SK-N-SH treated with all-trans-retinoic acid at 6 μM for 48 hours (cell line): ENCODE measurements at regions not wholly inside any gene's neighbourhood (a gene's known extent, or its start where the extent isn't known, plus 50 kb on each side); places are given as distances from the start of the nearest gene placed in this dataset.

ENCODE experiments used
- GLIS3 ChIP-seq: fragments of 250-450 bp; sonication (Bioruptor Pico); IDR thresholded peaks from 2 replicates; pipeline ENCODE4 v1.5.0; 2020; ENCODE audit warnings: mild to moderate bottlenecking, moderate library complexity
- ISL1 ChIP-seq: fragments of 250-450 bp; sonication (Bioruptor Pico); IDR thresholded peaks from 2 replicates; pipeline ENCODE4 v2.1.2; 2022; ENCODE audit warnings: mild to moderate bottlenecking, moderate library complexity
- OSR1 ChIP-seq: fragments of 250-450 bp; sonication (Bioruptor Pico); IDR thresholded peaks from 2 replicates; pipeline ENCODE4 v1.8.0; 2022; ENCODE audit warnings: moderate library complexity, mild to moderate bottlenecking, inconsistent platforms
- RARB ChIP-seq: fragments of 250-450 bp; sonication (Bioruptor Pico); IDR thresholded peaks from 2 replicates; pipeline ENCODE4 v1.8.0; 2021; ENCODE audit warnings: mild to moderate bottlenecking, moderate library complexity
- SNAI2 ChIP-seq: fragments of 250-450 bp; sonication (Bioruptor Pico); IDR thresholded peaks from 2 replicates; pipeline ENCODE4 v1.5.0; 2020; ENCODE audit warnings: mild to moderate bottlenecking, moderate library complexity
- TCF4 ChIP-seq: fragments of 250-450 bp; sonication (Bioruptor Pico); IDR thresholded peaks from 2 replicates; pipeline ENCODE4 v1.8.0; 2021; ENCODE audit warnings: mild to moderate bottlenecking, moderate library complexity, borderline replicate concordance
- ZC3H10 ChIP-seq: fragments of 250-450 bp; sonication (Bioruptor Pico); IDR thresholded peaks from 2 replicates; pipeline ENCODE4 v1.5.1; 2021; ENCODE audit warnings: mild to moderate bottlenecking, moderate library complexity
- ZFP3 ChIP-seq: fragments of 250-450 bp; sonication (Bioruptor Pico); IDR thresholded peaks from 2 replicates; pipeline ENCODE4 v1.5.0; 2020; ENCODE audit warnings: mild to moderate bottlenecking, moderate library complexity
- ZFP30 ChIP-seq: fragments of 450-650 bp; formaldehyde crosslinking; IDR thresholded peaks from 2 replicates; pipeline ENCODE4 v1.5.0; 2022; ENCODE audit warnings: mild to moderate bottlenecking, moderate library complexity
- ZNF565 ChIP-seq: fragments of 450-650 bp; formaldehyde crosslinking; conservative IDR thresholded peaks from 2 replicates; pipeline ENCODE4 v1.5.0; 2020; ENCODE audit warnings: low read depth, mild to moderate bottlenecking, moderate library complexity
- ZNF70 ChIP-seq: fragments of 450-650 bp; formaldehyde crosslinking; IDR thresholded peaks from 2 replicates; pipeline ENCODE4 v1.5.0; 2020; ENCODE audit warnings: mild to moderate bottlenecking, moderate library complexity
- TF ChIP-seq, protein P1 (sequence below): fragments of 250-450 bp; sonication (Bioruptor Pico); IDR thresholded peaks from 2 replicates; pipeline ENCODE4 v1.5.1; 2021; ENCODE audit warnings: mild to moderate bottlenecking, moderate library complexity
- TF ChIP-seq, protein P2 (sequence below): fragments of 250-450 bp; sonication (Bioruptor Pico); IDR thresholded peaks from 2 replicates; pipeline ENCODE4 v1.8.0; 2020; ENCODE audit warnings: mild to moderate bottlenecking, moderate library complexity, borderline replicate concordance
- TF ChIP-seq, protein P3 (sequence below): fragments of 250-450 bp; sonication (Bioruptor Pico); IDR thresholded peaks from 2 replicates; pipeline ENCODE4 v1.5.1; 2020; ENCODE audit warnings: low read depth, mild to moderate bottlenecking, moderate library complexity

DNA sequence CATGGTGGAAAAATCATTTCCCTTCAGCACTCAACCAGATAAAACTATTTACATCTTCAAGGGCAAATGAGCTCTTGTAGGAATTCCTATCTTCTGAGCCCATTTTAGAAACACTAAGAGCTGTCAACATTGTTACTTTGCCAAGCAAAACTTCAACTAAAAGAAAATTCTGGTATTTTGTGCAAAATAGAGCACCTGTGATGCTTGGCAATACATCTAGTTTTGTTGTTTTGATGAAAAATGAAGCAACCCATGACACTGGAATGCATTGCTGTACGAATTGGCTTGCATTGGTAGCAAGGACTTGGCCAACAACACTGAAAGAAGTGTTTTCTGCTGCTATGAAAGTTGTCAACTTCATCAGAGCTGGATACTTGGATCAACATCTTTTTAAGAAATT, 194.4 kb downstream of the COX18 start:
- TF ChIP-seq ZC3H10 (CRISPR knock-in tag) (no peak), ZFP30 (no peak), RARB (CRISPR knock-in tag) (no peak), GLIS3 (CRISPR knock-in tag) (no peak), ZFP3 (CRISPR knock-in tag) (no peak), TCF4 (CRISPR knock-in tag) (no peak), ISL1 (no peak), ZNF70 (CRISPR knock-in tag) (no peak), OSR1 (CRISPR knock-in tag) (no peak), ZNF565 (CRISPR knock-in tag) (no peak), SNAI2 (no peak)
- TF ChIP-seq, protein P1, sequence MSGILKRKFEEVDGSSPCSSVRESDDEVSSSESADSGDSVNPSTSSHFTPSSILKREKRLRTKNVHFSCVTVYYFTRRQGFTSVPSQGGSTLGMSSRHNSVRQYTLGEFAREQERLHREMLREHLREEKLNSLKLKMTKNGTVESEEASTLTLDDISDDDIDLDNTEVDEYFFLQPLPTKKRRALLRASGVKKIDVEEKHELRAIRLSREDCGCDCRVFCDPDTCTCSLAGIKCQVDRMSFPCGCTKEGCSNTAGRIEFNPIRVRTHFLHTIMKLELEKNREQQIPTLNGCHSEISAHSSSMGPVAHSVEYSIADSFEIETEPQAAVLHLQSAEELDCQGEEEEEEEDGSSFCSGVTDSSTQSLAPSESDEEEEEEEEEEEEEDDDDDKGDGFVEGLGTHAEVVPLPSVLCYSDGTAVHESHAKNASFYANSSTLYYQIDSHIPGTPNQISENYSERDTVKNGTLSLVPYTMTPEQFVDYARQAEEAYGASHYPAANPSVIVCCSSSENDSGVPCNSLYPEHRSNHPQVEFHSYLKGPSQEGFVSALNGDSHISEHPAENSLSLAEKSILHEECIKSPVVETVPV (CRISPR knock-in tag): no peak
- TF ChIP-seq, protein P2, sequence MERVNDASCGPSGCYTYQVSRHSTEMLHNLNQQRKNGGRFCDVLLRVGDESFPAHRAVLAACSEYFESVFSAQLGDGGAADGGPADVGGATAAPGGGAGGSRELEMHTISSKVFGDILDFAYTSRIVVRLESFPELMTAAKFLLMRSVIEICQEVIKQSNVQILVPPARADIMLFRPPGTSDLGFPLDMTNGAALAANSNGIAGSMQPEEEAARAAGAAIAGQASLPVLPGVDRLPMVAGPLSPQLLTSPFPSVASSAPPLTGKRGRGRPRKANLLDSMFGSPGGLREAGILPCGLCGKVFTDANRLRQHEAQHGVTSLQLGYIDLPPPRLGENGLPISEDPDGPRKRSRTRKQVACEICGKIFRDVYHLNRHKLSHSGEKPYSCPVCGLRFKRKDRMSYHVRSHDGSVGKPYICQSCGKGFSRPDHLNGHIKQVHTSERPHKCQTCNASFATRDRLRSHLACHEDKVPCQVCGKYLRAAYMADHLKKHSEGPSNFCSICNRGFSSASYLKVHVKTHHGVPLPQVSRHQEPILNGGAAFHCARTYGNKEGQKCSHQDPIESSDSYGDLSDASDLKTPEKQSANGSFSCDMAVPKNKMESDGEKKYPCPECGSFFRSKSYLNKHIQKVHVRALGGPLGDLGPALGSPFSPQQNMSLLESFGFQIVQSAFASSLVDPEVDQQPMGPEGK: no peak
- TF ChIP-seq, protein P3, sequence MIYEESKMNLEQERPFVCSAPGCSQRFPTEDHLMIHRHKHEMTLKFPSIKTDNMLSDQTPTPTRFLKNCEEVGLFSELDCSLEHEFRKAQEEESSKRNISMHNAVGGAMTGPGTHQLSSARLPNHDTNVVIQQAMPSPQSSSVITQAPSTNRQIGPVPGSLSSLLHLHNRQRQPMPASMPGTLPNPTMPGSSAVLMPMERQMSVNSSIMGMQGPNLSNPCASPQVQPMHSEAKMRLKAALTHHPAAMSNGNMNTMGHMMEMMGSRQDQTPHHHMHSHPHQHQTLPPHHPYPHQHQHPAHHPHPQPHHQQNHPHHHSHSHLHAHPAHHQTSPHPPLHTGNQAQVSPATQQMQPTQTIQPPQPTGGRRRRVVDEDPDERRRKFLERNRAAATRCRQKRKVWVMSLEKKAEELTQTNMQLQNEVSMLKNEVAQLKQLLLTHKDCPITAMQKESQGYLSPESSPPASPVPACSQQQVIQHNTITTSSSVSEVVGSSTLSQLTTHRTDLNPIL: no peak
